GM12872 (cell line): ENCODE measurements at regions not wholly inside any gene's neighbourhood (a gene's known extent, or its start where the extent isn't known, plus 50 kb on each side); places are given as distances from the start of the nearest gene placed in this dataset.

Source experiments
- TF ChIP-seq, protein P1 (sequence below): IDR thresholded peaks from 3 replicates; pipeline ENCODE4 v1.5.1; 2011; ENCODE audit warnings: low read depth, mild to moderate bottlenecking, low read length, moderate library complexity; ENCODE audit not compliant: insufficient read depth

DNA sequence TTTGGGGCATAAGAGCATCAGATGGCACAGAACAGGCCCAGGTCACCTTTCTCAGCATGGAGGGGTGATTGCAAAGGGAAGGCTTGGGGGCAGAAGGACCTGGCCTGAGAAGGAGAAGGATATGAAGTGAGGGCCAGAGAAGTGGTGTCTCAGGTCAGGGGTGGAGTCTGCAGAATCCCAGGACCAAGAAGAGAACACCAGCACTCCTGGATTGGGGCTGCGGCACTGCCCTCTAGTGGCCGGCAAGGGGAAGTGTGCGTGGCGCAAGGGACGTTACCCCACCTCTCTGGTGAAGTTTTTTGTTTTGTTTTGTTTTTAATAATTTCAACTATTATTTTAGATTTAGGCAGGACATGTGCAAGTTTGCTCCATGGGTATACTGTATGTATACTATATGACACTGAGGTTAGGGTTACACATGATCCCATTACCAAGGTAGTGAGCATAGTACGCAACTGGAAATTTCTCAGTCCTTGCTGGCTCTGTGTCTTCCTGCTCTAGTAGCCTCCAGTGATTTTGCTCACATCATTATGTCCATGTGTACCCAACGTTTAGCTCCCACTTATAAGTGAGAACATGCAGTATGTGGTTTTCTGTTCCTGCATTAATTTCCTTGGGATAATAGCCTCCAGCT, 1548.6 kb downstream of the EFNA5 start:
- TF ChIP-seq, protein P1, sequence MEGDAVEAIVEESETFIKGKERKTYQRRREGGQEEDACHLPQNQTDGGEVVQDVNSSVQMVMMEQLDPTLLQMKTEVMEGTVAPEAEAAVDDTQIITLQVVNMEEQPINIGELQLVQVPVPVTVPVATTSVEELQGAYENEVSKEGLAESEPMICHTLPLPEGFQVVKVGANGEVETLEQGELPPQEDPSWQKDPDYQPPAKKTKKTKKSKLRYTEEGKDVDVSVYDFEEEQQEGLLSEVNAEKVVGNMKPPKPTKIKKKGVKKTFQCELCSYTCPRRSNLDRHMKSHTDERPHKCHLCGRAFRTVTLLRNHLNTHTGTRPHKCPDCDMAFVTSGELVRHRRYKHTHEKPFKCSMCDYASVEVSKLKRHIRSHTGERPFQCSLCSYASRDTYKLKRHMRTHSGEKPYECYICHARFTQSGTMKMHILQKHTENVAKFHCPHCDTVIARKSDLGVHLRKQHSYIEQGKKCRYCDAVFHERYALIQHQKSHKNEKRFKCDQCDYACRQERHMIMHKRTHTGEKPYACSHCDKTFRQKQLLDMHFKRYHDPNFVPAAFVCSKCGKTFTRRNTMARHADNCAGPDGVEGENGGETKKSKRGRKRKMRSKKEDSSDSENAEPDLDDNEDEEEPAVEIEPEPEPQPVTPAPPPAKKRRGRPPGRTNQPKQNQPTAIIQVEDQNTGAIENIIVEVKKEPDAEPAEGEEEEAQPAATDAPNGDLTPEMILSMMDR: peak; percentile 99

DNA sequence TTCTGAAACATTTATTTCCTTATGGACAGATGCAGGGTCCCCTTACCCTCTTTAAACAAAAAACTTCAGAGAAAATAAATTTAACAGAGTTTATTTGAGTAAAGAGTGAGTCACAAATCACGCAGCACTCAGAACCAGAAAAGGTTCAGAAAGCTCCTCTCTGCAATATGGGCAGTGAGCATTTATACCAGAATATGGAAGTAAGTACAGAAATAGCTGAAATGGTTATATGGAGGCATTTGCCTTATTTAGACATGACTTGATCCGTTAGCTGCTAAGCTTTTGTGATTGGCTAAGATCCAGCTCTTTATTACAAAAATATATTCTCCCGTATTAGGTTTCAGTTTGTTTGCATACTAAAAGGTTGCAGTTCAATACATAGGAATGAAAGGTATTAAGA, 1554.1 kb downstream of the EFNA5 start:
- TF ChIP-seq, protein P1: no peak

DNA sequence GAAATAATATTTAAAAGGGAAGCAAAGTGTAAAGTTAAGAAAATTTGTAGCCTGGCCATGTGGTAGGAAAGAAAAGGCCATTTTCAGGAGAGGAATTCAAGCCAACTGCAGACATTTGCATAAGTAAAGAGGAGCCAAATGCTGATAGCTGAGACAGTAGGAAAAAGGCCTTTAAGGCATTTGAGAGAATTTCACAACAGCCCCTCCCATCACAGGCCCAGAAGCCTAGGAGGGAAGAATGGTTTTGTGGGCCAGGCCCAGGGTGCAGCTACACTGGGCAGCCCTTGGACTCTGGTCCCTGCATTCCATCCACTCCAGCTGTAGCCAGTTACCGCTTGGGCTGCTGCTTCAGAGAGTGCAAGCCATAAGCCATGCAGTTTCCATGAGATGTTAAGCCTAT, 1556.8 kb downstream of the EFNA5 start:
- TF ChIP-seq, protein P1: no peak

DNA sequence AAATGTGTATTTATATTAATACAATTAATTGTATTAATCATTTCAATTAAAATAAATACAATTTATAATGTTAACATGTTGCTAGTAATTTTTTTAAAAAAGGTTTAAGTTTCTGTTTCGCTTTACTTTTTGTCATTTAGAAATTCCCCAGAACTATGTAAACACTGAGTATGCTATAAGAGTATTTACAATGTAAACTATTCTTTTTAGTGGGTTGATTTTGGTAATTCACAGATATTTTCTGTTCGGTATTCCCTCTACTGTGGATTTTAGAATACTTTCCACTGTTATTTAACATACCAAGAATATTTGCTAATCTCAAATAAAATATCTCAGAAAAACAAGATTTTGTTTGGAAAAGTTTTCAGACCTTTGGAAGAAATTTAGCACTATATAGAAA, 1564.4 kb downstream of the EFNA5 start:
- TF ChIP-seq, protein P1: no peak

DNA sequence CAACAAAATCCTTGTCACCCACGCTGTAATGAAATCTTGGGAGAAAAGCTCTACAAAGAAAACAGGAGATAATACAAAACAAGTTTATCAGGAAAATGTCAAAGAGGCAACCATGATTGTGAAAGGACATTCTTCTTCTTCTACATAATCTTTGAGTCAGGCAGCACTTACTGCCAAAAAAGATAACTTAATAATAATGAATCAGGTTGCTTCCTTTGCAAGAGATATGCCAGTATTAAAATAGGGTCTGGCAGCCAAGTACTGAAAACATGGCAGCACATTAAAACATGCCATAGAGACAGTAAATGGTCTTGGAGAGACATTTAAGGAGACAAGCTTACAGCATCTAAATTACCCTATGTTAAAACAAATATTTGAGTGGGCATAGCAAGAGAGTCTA, 1573.4 kb downstream of the EFNA5 start:
- TF ChIP-seq, protein P1: no peak

DNA sequence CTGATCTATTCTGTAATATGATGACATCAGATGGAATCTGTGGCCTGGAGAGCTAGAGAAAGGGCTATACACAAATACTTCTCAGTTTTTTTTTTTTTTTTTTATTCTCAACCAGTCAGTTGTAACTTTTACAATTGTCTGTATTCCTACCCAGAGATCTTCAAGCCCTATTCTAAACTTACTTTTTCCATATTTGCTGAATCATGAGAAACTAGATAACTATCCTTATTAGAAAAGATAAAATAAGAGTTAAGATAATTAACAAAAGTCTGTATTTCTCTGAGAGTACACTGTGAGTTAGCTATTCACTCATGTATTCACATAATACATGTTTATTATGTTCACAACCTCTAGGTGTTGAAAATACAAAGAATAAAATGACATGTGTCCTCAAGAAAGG, 1575.9 kb downstream of the EFNA5 start:
- TF ChIP-seq, protein P1: no peak

DNA sequence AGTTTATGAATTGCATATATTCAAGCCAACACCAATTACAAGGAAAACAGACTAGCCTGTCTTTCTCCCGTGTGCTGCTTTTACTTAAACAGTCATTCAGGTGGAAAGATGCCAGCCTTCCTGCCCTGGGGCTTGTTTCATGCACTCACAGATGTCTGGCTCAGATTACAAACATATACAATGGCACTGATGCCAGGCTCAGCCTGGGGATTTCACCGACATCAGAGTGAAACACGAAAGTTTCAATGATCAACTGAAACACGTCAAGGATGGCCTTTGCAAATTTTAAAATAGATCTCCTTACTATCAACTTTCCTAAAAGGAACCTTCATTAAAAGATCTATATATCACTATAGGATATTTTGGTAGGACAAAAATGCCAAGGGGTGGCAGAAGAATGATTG, 1576.5 kb downstream of the EFNA5 start:
- TF ChIP-seq, protein P1: no peak
